ENCODE measurements at regions not wholly inside any gene's neighbourhood (a gene's known extent, or its start where the extent isn't known, plus 50 kb on each side); places are given as distances from the start of the nearest gene placed in this dataset.
"Not testable (repeated sequence)": the region's sequence is repeated elsewhere in the genome, so short reads cannot be mapped to it uniquely, and the experiment has no call there.

DNA sequence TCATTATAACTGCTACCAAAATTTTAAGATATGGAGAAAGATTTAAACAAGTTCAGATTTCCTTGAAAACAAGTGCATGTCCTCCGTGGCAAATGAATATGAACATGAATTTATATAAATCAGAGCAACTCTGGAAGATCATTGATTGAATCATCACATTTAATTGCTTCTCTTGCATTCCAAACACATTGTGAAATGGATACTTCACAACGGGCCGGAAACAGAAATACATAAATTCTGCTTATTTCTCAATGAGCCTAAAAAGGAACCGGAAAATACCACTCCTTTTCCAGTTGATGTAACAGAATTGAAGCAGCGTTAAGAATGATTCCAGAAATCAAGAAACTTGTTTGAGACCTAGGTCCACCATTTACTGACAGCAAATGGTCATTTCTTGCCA lies 134.6 kb upstream of the BTN3A2 start:
- intact Hi-C loops (cut with micrococcal nuclease) = loop anchor here (5.0 kb wide), 1 partner anchor 173 kb away; a partner anchor contains a TSS

DNA sequence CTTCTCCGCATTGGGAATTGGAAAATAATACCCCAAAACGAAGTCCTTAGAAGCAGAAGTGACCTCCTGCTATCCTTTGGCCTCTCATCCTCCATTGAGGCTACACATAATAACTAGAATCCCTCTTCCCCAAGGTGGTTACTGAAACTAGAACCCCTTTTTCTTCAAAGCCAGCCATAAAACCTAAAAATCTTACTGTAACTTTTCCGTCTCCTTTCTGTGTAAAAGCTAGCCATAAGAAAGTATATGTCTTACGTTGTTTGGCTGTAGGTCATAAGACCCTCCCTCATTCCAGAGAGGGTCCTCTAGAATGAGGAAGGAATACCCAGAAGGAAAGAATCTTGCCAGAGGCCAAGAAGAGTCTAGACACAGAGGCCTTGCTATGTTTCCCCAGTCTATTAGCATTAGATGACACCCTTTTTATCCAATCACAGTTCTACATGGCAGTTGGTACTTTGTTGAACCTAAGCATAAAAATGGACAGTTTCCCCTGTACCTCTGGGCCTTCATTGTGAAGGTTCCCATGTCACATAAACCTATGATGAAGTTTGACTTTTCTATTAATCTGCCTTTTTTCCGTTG lies 133.9 kb upstream of the BTN3A2 start:
- intact Hi-C loops (cut with micrococcal nuclease) = loop anchor here (5.0 kb wide), 1 partner anchor 174 kb away; a partner anchor contains a TSS

DNA sequence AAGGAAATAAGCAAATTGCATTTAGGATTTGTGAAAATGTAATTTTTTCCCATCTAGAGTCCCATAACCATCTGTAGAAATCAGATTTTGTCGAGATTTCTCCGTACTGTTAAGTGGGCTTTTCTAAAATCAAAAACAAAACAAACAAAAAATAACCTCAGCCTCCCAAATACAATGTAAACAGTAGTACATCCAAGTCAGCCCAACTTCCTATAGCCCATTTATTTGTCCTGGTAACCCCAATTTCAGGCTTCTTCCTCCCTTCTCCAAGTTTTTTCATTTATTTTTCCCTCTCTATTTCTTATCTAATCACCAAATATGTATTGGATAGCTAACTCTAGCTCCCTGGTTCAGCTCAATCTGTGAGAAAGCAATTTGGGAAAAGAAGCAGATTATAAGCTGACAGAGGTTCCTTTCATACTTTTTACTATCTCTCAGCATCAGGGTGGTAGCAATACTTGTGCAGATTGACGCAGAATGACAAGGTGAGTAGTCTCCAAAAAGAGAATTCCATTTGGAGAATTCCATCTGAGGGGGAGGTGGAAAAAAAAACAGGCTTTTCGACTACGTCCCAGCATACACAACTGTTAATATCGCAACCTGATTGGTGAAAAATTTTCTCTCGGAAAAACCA lies 132.6 kb upstream of the BTN3A2 start:
- intact Hi-C loops (cut with micrococcal nuclease) = loop anchor here (5.0 kb wide), 1 partner anchor 175 kb away; a partner anchor contains a TSS

DNA sequence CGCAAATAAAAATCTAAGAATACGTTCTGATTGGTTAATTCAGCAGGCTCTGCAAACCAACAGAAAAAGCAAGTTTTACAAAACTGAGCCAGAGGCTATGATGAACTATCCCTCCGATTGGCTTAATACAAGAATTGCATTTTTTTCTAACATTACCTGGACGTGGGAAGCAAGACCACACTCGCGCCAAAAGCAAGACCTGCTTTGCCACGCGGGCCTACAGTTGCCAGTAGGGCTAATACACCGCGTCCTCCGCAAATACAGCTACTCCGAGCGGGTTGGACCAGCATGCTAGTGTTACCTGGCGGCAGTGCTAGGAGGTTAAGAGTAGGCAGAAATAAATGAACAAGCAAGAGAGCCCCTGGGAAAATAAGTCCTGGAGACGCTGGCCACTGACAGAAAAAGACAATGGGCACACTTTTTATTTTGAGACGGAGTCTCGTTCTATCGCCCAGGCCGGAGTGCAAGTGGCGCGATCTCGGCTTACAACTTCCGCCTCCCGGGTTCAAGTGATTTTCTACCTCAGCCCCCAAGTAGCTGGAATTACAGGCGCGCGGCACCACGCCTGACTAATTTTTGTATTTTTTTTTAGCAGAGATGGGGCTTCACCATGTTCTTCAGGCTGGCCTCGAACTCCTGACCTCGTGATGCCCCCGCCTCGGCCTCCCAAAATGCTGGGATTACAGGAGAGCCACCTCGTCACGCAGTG lies 131.9 kb upstream of the BTN3A2 start:
- intact Hi-C loops (cut with micrococcal nuclease) = loop anchor here (1.0 to 5.0 kb wide), 3 partner anchors 9 to 176 kb away; a partner anchor contains a TSS

DNA sequence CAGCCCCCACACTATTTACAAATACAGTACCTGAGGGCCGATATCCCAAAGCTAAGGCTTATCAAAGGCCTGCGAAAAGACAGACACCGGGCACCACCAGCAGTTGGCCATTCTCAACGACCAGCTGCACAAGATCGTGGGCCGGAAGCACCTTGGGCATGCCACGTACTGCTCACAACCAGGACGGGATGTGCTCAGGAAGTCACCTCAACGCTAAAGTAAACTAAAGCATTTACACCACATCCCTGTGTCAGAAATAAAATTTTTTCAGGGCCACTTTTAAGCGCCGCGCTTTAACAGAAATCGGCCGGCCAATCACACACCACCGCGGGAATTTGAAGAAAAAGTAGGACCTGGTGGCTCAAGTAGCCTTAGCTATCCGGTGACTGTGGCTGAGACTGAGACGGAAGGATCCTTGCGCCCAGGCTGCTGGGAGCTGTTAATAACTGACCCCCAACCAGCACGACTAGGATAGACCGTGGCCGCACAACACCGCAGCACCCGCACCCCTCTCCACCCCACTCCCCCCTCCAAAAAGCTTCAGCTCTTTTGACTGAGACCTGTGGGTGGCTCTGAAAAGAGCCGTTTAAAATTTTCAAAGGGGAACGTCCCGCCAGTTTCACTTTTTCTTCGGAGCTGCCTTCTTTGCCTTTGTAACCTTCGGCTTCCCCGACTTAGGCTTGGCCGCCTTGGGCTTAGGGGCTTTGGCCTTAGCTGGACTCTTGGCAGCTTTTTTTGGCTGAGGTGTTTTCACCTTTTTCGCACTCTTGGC lies 131.2 kb upstream of the BTN3A2 start:
- intact Hi-C loops (cut with micrococcal nuclease) = loop anchor here (1.0 to 5.0 kb wide), 8 partner anchors 10 to 177 kb away; a partner anchor contains a TSS

DNA sequence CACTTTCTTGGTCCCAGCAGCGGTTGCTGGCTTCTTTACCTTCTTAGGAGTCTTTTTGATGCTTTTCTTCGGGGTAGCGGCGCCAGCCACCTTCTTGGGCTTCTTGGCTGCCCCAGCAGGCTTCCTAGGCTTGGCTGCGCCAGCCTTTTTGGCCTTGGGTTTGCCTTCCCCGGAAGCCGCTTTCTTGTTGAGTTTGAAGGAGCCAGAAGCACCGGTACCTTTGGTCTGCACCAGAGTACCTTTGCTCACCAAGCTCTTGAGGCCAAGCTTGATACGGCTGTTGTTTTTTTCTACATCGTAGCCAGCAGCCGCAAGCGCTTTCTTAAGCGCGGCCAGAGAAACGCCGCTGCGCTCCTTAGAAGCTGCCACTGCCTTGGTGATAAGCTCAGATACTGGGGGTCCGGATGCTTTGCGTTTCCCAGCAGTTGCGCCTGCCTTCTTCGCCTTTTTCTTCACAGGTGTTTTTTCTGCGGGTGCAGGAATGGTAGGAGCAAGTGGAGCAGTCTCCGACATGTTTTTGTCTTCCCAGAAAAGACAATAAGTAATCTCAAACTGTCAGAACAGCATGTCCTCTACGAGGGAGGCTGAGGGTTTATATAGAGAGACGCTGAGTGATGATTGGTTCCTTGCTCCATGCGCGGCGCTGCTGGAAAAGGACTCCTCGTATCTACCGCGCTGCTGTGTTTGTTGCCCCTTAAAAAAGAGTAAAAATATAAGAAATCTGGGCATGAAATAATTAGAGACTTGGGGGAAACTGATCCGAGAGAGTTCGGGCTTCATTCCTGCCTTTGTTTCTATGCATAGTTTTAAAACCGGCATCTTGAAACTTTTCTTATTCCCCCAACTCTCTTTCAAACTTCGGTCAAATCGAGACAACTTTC lies 130.3 kb upstream of the BTN3A2 start:
- intact Hi-C loops (cut with micrococcal nuclease) = loop anchor here (1.0 to 5.0 kb wide), 8 partner anchors 16 to 177 kb away; a partner anchor contains a TSS

DNA sequence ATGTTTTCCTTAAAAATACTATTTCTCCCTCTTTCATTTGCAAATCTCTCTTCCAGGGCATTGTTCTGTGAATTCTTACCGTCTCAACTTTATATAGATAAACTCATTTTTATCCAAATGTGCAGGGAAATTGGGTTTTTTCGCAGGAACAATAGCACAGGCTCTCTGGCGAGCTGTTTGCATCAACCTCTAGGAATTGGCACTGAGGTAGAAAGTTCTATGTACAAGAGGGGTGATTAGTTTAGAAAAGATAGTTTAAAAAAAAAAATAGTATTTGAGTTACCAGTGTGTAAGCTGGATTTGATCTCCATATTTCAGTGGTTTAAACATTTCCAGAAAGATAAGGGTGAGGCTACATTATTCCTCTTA lies 129.7 kb upstream of the BTN3A2 start:
- intact Hi-C loops (cut with micrococcal nuclease) = loop anchor here (1.0 kb wide), 2 partner anchors 36 to 112 kb away; a partner anchor contains a TSS

DNA sequence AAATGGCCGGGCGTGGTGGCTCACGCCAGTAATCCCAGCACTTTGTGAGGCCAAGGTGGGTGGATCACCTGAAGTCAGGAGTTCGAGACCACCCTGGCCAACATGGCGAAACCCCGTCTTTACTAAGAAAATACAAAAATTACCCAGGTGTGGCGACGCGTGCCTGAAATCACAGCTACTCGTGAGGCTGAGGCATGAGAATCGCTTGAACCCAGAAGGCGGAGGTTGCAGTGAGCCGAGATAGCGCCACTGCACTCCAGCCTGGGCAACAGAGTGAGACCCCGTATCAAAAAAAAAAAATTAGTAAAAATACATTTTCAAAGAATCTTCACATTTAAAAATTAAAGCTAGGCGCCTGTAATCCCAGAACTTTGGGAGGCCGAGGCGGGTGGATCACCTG lies 125.6 kb upstream of the BTN3A2 start:
- intact Hi-C loops (cut with micrococcal nuclease) = not testable (repeated sequence)

DNA sequence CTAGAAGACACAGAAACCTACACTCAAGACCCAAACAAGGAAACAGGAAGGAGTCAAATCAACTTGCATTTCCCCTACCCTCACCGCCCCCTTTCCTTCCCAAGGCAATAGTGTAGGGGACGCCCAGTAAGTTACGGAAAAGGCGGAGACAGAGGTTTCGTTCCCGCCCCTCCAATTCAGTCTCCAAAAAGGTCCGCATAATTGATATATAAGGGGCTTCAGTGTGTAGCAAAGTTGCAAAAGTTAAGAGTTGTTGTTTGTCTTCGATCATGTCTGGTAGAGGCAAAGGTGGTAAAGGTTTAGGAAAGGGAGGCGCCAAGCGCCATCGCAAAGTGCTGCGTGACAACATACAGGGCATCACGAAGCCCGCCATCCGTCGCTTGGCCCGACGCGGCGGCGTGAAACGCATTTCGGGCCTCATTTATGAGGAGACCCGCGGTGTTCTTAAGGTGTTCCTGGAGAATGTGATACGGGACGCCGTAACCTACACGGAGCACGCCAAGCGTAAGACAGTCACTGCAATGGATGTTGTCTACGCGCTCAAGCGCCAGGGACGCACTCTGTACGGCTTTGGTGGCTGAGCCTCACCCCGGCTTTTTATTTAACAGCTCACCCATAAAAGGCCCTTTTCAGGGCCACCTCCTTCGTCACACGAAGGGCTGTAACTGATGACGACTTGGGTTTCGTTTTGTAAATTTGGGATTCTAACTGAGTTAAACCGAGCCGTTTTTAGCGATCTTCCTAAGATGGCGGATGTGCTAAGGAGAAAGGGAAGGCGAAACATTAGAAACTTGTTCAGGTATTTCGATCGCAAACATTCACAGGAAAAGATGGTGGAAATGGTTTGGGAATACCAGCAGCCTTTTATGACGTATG lies 124.6 kb upstream of the BTN3A2 start:
- intact Hi-C loops (cut with micrococcal nuclease) = loop anchor here (1.0 kb wide), 5 partner anchors 10 to 45 kb away; a partner anchor contains a TSS

DNA sequence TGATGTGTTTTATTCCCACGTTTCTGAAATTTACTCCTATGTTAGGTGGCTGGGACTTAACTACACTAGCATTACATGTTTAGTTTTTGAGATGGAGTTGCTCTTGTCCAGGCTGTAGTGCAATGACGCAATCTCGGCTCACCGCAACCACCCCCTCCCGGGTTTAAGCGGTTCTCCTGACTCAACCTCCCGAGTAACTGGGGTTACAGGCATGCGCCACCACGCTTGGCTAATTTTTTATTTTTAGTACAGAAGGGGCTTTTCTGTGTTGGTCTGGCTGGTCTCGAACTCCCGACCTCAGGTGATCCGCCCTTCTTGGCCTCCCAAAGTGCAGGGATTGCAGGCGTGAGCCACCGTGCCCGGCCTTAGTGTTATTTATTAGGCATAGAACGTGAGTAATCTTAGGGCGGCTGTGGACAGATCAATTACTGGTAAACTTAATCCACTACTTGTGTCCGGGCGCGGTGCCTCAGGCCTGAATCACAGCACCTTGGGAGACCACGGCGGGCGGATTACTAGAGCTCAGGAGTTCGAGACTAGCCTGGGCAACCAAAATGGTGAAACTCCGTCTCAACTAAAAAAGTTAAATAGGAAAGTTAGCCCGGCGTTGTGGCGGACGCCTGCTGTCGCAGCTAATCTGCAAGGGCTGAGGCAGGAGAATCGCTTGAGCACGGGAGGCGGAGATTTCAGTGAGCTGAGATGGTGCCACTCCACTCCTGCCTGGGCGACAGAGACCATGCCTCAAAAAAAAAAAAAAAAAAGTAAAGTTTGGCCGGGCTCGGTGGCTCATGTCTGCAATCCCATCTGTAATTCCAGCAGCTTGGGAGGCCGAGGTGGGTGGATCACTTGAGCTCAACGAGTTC lies 123.7 kb upstream of the BTN3A2 start:
- intact Hi-C loops (cut with micrococcal nuclease) = no loop called here

DNA sequence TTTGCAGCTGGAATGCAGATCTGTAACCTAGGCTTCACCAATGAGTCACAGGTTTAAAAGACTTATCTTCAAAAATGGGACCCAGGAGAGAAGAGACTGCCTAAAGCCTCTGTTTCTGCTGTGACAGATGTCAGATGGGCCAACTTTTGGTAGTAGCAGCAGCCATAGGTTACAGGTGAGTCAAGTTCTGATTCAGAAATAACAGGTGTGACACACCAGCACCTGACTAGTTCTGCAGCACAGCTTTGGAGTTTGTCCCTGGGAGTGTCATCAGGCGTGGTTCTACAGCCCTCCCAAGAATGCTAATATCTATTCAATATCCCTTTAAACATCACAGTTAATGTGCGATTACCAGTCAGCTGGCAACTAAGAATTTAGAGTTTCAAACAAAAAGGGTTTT lies 121.9 kb upstream of the BTN3A2 start:
- intact Hi-C loops (cut with micrococcal nuclease) = no loop called here

DNA sequence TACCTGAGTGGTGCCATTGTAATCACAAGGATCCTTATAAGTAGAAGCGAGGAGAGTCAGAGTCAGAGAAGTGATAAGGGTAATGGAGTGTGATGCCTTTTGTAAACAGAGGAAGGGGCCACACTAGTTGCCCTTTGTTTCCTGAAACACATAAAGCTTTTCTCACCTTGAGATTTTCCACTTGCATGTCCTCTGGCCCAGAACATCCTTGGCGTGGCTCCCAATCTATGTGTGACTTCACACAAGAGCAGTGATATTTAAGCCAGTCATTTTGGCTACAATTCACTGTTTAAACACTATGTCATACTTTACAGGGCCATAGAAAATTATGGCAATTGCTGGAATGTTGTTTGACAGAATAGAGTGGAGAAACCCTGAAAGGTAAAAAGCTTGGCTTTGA lies 121.2 kb upstream of the BTN3A2 start:
- intact Hi-C loops (cut with micrococcal nuclease) = no loop called here

DNA sequence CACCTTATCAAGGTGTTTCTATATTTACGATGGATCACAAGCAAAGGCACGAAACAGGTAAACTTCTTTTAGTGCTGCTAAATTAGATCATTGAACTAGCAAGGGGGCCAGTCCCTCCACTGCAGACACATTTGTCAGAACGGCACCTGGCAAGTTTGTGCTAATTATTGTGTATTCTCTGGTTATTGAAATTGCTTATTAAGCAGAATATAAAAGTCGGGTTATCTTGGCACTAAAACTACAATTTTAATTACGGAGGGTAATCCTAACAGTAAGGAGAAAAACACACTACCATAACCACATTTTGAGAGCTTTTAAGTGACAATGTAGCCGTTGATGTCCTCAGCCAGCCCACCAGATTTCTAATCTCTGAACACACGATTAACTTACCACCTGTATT lies 118.9 kb upstream of the BTN3A2 start:
- intact Hi-C loops (cut with micrococcal nuclease) = no loop called here

DNA sequence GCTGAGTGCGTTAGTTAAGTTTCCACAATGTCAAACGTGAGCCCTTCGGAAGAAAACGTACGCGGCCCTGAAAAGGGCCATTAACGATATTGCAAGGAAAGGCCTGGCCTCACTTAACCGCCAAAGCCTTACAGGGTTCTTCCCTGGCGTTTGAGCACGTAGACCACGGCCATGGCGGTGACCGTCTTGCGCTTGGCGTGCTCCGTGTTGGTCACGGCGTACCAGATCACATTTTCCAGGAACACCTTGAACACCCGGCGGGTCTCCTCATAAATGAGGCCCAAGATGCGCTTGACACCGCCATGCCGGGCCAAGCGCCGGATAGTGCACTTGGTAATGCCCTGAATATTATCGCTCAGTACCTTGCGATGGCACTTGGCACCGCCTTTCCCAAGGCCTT lies 118.4 kb upstream of the BTN3A2 start:
- intact Hi-C loops (cut with micrococcal nuclease) = no loop called here

DNA sequence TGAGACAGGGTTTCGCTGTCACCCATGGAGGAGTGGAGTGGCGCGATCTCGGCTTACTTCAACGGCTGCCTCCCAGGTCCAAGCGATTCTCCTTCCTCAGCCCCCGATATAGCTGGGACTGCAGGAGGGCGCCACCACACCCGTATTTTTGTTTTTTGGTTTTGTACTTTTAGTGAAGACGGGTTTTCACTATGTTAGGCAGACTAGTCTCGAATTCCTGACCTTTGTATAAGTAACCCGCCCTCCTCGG lies 115.4 kb upstream of the BTN3A2 start:
- intact Hi-C loops (cut with micrococcal nuclease) = no loop called here

DNA sequence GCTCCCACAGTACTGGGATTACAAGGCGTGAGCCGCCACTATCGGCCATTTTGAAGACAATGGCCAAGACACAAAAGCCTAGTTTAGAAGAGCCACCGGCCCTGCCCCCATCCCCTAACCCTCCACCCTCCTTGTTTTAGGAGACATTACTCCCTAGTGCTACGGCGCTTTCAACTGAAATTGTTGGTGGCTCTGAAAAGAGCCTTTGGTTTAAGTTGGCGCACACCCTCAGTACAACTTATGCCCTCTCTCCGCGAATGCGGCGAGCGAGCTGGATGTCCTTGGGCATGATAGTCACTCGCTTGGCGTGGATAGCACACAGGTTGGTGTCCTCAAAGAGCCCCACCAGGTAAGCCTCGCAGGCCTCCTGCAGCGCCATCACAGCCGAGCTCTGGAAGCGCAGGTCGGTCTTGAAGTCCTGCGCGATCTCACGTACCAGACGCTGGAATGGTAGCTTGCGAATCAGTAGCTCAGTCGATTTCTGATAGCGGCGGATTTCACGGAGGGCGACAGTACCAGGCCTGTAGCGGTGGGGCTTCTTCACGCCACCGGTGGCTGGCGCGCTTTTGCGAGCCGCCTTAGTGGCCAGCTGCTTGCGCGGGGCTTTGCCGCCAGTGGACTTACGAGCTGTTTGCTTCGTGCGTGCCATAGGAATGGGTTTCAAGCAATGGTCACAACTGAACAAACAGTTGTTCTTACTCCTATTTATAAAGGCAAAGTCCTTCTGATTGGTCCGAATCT lies 114.9 kb upstream of the BTN3A2 start:
- intact Hi-C loops (cut with micrococcal nuclease) = loop anchor here (1.0 to 2.0 kb wide), 6 partner anchors 10 to 75 kb away; a partner anchor contains a TSS

DNA sequence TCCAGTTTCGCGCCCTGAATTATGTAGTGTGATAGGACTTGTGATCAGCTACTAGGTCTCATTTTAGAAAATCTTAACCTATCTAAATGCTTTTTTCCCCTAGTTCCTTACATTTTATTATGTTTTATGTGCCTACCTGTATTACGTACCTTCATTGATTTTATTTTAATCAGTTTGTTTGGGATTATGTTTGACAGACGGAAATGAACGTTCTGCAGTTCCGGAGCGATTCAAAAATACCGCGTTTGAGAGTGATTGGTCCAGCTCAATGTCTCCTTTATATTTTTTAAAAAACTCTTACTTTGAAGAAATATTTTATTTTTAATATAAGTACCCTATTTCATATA lies 114.3 kb upstream of the BTN3A2 start:
- intact Hi-C loops (cut with micrococcal nuclease) = loop anchor here (1.0 to 2.0 kb wide), 11 partner anchors 10 to 128 kb away; a partner anchor contains a TSS

Data from T-helper 1 cell treated with Interleukin-12 subunit alpha and Interleukin-12 subunit beta and Interleukin-4 antibody, amounts not matched to agents 30 ng/mL and 1 ng/mL, for 36 hours (primary cell).